ENCODE measurements at regions not wholly inside any gene's neighbourhood (a gene's known extent, or its start where the extent isn't known, plus 50 kb on each side); places are given as distances from the start of the nearest gene placed in this dataset.

DNA sequence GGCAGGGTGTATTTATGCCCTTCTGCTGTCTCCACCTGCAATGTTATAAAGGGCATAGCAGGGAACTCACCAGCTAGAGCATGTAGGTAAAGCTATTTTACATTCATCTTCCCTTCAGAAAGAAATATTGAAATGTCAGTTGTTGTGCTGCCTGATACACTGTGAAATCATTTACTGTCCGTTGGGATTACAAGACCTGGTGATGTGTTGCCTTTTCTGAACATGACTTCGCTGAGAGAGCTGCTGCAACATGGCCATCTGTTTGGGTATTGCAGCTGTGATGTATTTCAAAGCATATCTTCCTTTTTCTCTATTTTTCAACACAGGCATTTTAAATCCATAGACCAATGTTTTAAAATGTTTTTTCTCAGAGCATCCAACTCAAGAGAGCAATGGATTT is 644.1 kb upstream of the GNPDA2 start:
- DNase-seq (ENCODE audit: low read depth), result no peak
- TF ChIP-seq, protein P1, sequence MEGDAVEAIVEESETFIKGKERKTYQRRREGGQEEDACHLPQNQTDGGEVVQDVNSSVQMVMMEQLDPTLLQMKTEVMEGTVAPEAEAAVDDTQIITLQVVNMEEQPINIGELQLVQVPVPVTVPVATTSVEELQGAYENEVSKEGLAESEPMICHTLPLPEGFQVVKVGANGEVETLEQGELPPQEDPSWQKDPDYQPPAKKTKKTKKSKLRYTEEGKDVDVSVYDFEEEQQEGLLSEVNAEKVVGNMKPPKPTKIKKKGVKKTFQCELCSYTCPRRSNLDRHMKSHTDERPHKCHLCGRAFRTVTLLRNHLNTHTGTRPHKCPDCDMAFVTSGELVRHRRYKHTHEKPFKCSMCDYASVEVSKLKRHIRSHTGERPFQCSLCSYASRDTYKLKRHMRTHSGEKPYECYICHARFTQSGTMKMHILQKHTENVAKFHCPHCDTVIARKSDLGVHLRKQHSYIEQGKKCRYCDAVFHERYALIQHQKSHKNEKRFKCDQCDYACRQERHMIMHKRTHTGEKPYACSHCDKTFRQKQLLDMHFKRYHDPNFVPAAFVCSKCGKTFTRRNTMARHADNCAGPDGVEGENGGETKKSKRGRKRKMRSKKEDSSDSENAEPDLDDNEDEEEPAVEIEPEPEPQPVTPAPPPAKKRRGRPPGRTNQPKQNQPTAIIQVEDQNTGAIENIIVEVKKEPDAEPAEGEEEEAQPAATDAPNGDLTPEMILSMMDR (IDR thresholded peaks at IDR 0.05; ENCODE audit: low read depth, low read length), result no peak
- TF ChIP-seq, protein P2, sequence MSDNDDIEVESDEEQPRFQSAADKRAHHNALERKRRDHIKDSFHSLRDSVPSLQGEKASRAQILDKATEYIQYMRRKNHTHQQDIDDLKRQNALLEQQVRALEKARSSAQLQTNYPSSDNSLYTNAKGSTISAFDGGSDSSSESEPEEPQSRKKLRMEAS (IDR thresholded peaks at IDR 0.05; ENCODE audit: low read depth, low read length), result no peak
- no peak for TF ChIP-seq MYC (IDR thresholded peaks at IDR 0.05; ENCODE audit: low read depth, low read length)
- no peak for TF ChIP-seq POLR2A (IDR thresholded peaks at IDR 0.05; ENCODE audit: extremely low read depth, insufficient read length)
- H3K4me3 ChIP-seq (ENCODE audit: low read depth, low read length), result no peak overlapping the region

DNA sequence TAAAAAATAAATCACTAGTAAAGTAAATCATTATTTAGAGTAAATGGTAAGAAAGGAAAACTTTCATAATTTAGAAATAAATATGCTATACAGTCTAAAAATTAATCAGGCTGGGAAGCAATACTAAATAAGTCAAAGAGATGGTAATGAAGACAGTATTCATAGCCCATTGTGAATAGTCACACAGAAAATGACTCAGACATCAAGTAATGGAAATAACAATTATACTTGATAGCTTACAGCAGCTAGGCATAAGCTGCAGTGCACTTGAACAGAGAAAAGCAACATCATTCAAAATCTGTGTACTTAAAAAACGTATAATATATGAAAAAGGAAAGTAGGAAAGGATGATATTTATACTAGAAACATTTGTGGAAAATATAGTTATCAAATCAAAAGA is 642.5 kb upstream of the GNPDA2 start:
- H3K4me3 ChIP-seq (ENCODE audit: low read depth, low read length), result no peak overlapping the region
- TF ChIP-seq POLR2A (IDR thresholded peaks at IDR 0.05; ENCODE audit: extremely low read depth, insufficient read length), result no peak
- TF ChIP-seq, protein P1 (IDR thresholded peaks at IDR 0.05; ENCODE audit: low read depth, low read length), result no peak
- TF ChIP-seq MYC (IDR thresholded peaks at IDR 0.05; ENCODE audit: low read depth, low read length), result no peak
- TF ChIP-seq, protein P2 (IDR thresholded peaks at IDR 0.05; ENCODE audit: low read depth, low read length), result no peak
- no peak for DNase-seq (ENCODE audit: low read depth)

DNA sequence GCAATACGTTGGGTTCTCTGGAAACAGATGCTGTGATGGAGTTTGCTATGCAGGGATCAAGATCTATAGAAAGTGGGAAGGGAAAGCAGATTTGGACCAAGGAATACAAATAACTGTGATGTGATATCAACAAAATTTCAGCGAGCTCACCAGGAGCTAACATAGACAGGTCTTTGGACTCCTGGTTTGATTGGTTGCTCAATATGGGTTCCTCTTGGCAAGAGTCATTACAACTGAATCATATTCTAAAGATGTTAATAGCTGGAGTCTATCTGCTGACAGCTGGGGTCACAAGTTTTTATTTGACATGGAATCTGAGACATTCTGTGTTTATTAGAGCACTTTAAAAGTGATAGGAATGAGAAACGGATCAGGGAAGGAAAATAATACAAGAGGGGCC is 637.6 kb upstream of the GNPDA2 start:
- TF ChIP-seq POLR2A (IDR thresholded peaks at IDR 0.05; ENCODE audit: extremely low read depth, insufficient read length) (no peak), MYC (IDR thresholded peaks at IDR 0.05; ENCODE audit: low read depth, low read length) (no peak)
- TF ChIP-seq, protein P1 (IDR thresholded peaks at IDR 0.05; ENCODE audit: low read depth, low read length), result no peak
- TF ChIP-seq, protein P2 (IDR thresholded peaks at IDR 0.05; ENCODE audit: low read depth, low read length), result no peak
- H3K4me3 ChIP-seq (ENCODE audit: low read depth, low read length), result no peak overlapping the region
- DNase-seq (ENCODE audit: low read depth), result no peak

DNA sequence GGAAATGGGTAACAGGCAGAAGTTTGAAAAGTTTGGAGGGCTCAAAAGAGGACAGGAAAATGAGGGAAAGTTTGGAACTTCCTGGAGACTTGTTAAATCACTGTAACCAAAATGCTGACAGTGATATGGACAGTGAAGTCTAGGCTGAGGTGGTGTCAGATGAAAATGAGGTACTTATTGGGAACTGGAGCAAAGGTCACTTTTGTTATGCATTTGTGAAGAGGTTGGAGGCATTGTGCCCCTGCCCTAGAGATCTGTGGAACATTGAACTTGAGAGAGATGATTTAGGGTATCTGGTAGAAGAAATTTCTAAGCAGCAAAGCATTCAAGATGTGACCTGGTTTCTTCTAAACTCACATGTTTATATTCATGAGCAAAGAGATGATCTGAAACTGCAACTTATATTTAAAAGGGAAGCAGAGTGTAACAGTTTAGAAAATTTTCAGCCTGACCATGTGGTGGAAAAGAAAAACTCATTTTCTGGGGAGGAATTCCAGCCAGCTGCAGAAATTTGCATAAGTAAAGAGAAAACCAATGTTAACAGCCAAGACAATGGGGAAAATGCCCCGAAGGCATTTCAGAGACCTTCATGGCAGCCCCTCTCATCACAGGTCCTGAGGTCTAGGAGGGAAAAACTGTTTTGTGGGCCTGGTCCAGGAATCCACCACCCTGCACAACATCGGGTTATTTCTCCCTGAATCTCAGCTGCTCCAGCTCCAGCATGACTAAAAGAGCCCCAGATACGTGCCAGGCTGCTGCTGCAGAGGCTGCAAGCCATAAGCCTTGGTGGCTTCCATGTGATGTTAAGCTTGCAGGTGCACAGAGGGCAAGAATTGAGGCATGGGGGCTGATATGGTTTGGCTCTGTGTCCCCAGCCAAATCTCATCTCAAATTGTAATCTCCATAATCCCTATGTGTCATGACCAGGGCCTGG is 632.5 kb upstream of the GNPDA2 start:
- DNase-seq (ENCODE audit: low read depth), result no peak
- H3K4me3 ChIP-seq (ENCODE audit: low read depth, low read length), result no peak overlapping the region
- no peak for TF ChIP-seq POLR2A (IDR thresholded peaks at IDR 0.05; ENCODE audit: extremely low read depth, insufficient read length)
- TF ChIP-seq MYC (IDR thresholded peaks at IDR 0.05; ENCODE audit: low read depth, low read length), result no peak
- TF ChIP-seq, protein P1 (IDR thresholded peaks at IDR 0.05; ENCODE audit: low read depth, low read length), result no peak
- TF ChIP-seq, protein P2 (IDR thresholded peaks at IDR 0.05; ENCODE audit: low read depth, low read length), result no peak

DNA sequence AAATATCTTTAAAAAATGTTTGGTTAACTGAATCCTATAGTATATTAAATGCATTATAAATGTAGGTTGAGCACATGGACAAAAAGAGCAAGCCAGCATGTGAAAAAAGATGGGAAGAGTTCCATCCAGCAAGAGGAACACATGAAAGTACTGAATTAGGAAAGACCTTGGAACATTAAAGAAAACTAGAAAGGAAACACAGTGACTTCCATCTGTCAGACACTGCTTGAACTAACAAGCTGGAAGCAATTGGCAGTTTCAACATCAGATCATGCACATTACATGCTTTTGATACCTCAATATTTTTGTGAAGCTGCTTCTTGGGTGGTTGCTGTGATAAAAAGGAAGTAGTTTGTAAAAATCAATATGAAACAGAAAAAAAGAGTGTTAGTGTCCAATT is 626.8 kb upstream of the GNPDA2 start:
- TF ChIP-seq, protein P1 (IDR thresholded peaks at IDR 0.05; ENCODE audit: low read depth, low read length), result no peak
- no peak for TF ChIP-seq MYC (IDR thresholded peaks at IDR 0.05; ENCODE audit: low read depth, low read length)
- no peak for TF ChIP-seq POLR2A (IDR thresholded peaks at IDR 0.05; ENCODE audit: extremely low read depth, insufficient read length)
- TF ChIP-seq, protein P2 (IDR thresholded peaks at IDR 0.05; ENCODE audit: low read depth, low read length), result no peak
- DNase-seq (ENCODE audit: low read depth), result no peak
- H3K4me3 ChIP-seq (ENCODE audit: low read depth, low read length), result no peak overlapping the region

Measured in NB4 (cell line).